SJSA1 (cell line): ENCODE measurements at regions not wholly inside any gene's neighbourhood (a gene's known extent, or its start where the extent isn't known, plus 50 kb on each side); places are given as distances from the start of the nearest gene placed in this dataset.
A peak's percentile ranks its signal among the peaks of the same experiment; 100 is the strongest.

Experiments used
- DNase-seq, 2 experiments: peaks; one replicate each; pipeline ENCODE4 v3.0.0-alpha.2; 2015 to 2020; ENCODE audit warnings: low spot score in 2 of 2, low read depth in 1 of 2
- H3K27ac ChIP-seq: fragments of 250-450 bp; sonication (Bioruptor Pico); 2 replicates; pipeline ENCODE4 v1.5.1; 2020; ENCODE audit warnings: mild to moderate bottlenecking, moderate library complexity
- H3K27me3 ChIP-seq: fragments of 250-450 bp; sonication (Bioruptor Pico); replicated peaks from 2 replicates; pipeline ENCODE4 v1.5.1; 2020; ENCODE audit warnings: mild to moderate bottlenecking, moderate library complexity
- H3K36me3 ChIP-seq: fragments of 250-450 bp; sonication (Bioruptor Pico); 2 replicates; pipeline ENCODE4 v1.5.1; 2020; ENCODE audit warnings: mild to moderate bottlenecking
- H3K4me1 ChIP-seq: fragments of 250-450 bp; sonication (Bioruptor Pico); replicated peaks from 2 replicates; pipeline ENCODE4 v1.6.1; 2021; ENCODE audit warnings: mild to moderate bottlenecking
- H3K4me3 ChIP-seq: fragments of 250-450 bp; sonication (Bioruptor Pico); 2 replicates; pipeline ENCODE4 v1.5.1; 2020; ENCODE audit warnings: mild to moderate bottlenecking
- H3K9me3 ChIP-seq: fragments of 250-450 bp; sonication (Bioruptor Pico); replicated peaks from 2 replicates; pipeline ENCODE4 v1.5.1; 2020; ENCODE audit warnings: mild to moderate bottlenecking

DNA sequence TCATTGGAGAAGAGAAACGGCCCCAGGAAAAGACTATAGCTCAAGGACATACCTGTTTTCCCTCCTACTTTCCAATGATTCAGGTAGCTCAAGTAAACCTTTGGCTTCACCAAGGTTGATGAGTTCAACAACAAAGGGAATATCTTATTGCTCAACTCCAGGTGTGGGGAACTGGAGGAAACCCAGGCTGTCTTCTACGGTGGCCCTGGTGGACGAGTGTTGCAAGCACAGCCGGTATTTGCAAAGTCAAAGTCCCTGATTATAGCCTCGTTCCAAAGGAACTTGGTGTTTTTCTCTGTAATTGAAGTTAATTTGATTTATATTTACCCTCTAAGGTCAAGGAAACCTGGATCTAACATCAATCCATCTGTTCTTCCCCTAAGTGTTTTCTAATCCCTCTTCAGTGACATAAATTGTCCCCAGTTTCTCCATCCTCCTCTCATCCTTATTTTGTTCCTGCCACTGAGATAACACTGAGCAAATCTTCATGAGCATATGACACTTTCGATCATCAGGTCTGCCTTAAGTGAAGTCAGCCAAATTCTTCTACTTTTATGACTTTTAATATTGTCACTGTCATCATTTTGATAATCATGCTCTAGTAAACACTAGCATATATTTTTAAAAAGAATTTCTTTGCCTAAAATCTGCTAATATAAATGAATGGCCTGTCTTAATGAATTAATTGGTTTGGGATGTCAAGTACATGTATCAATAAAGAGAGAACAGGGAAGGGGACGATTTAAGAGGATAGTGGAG is 174.6 kb upstream of the TBX3 start:
- H3K4me3 ChIP-seq = no peak overlapping the region

DNA sequence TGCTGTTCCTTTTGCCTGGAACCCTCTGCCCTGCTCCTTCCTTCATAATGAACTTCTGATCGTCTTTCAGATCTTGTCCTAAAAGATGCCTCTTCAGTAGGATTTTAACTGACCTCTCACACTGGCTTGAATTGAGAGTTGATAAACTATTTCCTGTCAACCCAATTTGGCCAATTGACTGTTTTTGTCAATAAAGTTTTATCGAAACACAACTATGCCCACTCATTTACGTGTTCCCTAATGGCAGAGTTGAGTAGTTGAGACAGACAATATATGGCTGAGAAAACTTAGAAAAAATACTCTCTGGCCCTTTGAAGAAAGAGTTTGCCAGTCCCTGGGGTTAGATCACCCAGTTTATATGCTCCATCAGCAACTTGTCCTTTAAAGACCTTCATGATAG is 171.7 kb upstream of the TBX3 start:
- no peaks in the 10 kb centered on the region for H3K4me1 ChIP-seq
- H3K27me3 ChIP-seq = no peaks in the 10 kb centered on the region
- H3K27ac ChIP-seq = no peak overlapping the region
- no peaks in the 10 kb centered on the region for H3K36me3 ChIP-seq
- no peaks in the 10 kb centered on the region for H3K9me3 ChIP-seq
- no peak for DNase-seq
- no peak overlapping the region for H3K4me3 ChIP-seq

More for the DNA sequence above, 174.6 kb upstream of the TBX3 start:
- DNase-seq = no peak
- Histone ChIP-seq H3K27me3 (no peaks in the 10 kb centered on the region), H3K27ac (no peak overlapping the region), H3K9me3 (no peaks in the 10 kb centered on the region), H3K4me1 (no peaks in the 10 kb centered on the region), H3K36me3 (no peaks in the 10 kb centered on the region)

DNA sequence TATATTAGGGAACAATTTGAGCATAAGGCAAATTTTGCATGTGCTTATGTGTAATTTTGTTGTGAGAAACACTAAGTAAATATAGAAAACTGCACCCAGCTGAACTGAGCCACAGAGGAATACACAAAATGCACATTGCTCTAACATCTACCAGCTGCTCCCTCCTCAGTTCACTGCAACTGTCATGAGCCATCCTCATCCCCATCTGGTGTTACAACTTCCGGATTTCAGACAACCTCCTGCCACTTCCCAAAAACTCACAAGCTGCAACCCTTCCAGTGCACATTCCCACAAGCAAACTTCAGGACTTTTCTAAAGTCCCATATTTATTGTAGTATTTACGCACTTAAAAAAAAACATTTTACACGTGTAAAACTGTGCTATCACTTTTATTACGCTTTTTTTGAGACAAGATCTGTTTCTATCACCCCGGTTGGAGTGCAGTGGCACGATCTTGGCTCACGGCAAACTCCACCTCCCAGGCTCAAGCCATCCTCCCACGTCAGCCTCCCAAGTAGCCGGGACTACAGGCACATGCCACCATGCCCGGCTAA is 169.1 kb upstream of the TBX3 start:
- Histone ChIP-seq H3K36me3 (no peaks in the 10 kb centered on the region), H3K9me3 (no peaks in the 10 kb centered on the region), H3K27ac (no peak overlapping the region), H3K4me3 (no peak overlapping the region), H3K27me3 (no peaks in the 10 kb centered on the region), H3K4me1 (peaks cover 8% of the 10 kb centered on the region; the same call in 1 of the 2 replicates)
- no peak for DNase-seq

DNA sequence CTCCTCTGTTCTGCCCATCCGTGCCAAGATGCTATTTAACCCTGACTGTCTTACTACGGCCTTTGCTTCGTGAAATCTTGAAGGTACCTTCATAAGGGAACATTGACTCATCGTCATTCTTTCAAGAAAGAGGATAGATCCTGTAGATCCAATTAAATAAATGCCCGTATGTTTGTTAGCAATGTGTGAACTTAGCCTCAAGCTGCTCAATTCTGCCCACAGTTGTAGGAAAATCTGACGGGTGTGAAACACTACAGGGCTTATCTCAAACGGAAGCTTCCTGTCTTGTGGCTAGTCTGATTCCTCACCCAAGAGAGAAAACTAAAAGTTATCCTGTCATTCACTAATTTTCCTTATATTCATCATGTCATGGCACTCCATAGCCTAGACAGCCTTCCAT is 168.0 kb upstream of the TBX3 start:
- peaks cover 12% of the 10 kb centered on the region; the same call in 1 of the 2 replicates for H3K4me1 ChIP-seq
- H3K4me3 ChIP-seq = no peak overlapping the region
- DNase-seq = no peak
- H3K27ac ChIP-seq = no peak overlapping the region
- no peaks in the 10 kb centered on the region for H3K27me3 ChIP-seq
- no peaks in the 10 kb centered on the region for H3K9me3 ChIP-seq
- H3K36me3 ChIP-seq = no peaks in the 10 kb centered on the region

DNA sequence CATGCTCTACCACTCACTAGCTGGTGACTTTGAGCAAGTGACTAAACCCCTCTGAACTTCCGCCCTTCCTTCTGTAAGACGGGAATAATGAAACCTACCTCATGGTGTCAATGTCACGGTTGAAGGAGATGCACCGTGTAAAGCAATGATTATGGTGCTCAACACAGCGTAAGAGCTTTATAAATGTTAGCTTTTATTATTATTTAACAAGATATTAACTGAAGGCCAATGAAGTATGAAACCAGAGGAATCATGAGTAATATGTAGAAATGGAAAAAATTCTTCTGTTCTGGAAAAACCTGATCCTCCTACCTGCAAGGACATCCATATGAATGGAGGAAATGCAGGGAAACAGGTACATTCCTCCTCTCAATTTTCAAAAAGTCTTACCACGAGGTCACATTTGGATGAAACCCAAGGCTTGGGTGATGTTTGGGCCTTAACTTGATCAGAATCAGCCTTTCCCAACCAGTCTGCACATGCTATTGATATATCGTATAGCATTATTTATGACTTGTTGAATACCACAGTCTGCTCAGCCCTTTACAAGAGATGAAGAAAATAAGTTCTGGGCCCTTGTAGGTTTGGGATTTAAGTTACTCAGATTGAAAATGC is 166.8 kb upstream of the TBX3 start:
- no peak overlapping the region for H3K27ac ChIP-seq
- H3K9me3 ChIP-seq = no peaks in the 10 kb centered on the region

DNA sequence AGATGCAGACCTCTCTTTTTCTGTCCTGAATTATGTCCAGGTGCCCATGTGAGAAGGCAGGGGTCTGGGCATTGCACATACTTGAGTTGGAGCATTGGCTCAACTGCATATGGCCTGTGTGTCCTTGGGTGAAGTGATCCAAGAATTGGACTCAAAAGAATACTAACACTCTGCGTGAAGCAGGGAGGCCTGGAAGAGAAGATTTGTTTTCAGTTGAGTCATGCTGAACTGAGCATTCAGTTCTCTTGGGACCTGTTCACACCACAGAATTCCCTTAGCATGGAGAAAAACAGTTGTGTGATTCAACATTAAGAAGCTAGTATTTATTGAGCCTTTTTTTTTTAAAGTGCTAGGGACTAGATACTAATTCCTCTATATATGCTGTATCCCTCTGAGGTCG is 164.7 kb upstream of the TBX3 start:
- Histone ChIP-seq H3K4me3 (no peak overlapping the region), H3K4me1 (peaks cover 12% of the 10 kb centered on the region; the same call in 1 of the 2 replicates), H3K9me3 (no peaks in the 10 kb centered on the region), H3K27ac (no peak overlapping the region), H3K36me3 (no peaks in the 10 kb centered on the region), H3K27me3 (no peaks in the 10 kb centered on the region)
- DNase-seq = peak in 1 of 2 experiments; percentile 35

More for the DNA sequence above, 166.8 kb upstream of the TBX3 start:
- no peaks in the 10 kb centered on the region for H3K27me3 ChIP-seq
- no peaks in the 10 kb centered on the region for H3K36me3 ChIP-seq
- no peak for DNase-seq
- peaks cover 12% of the 10 kb centered on the region; the same call in 1 of the 2 replicates for H3K4me1 ChIP-seq
- H3K4me3 ChIP-seq = no peak overlapping the region

DNA sequence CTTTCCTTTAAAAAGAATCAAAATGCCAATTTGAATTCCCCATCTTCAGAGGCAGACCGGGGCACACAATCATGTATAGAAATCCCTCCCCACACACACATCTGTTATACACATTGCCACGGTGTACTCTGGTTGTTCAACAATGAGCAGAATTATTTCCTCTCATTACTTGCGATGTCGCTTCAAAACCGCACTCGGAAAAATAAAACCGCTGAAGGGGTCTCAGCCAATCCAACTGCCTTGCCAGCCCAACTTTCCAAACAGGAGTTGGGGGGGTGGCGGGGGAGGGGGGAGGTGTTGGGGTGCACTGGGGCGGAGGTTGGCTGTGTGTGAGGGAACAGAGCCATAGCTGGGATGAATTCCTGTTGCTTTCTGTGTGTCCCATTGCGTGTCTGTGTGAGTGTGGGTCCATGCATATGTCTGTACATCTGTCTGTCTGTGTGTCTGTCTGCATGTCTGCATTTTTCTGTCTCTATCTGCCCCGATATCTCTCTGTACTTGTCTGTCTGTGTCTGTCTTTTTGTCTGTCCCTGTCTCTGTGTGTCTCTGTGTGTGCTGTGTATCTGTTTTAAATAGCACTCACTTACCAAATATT is 163.6 kb upstream of the TBX3 start:
- Histone ChIP-seq H3K27me3 (no peaks in the 10 kb centered on the region), H3K4me1 (peaks cover 12% of the 10 kb centered on the region; the same call in 1 of the 2 replicates), H3K36me3 (no peaks in the 10 kb centered on the region), H3K27ac (no peak overlapping the region), H3K9me3 (no peaks in the 10 kb centered on the region), H3K4me3 (no peak overlapping the region)
- DNase-seq = no peak

DNA sequence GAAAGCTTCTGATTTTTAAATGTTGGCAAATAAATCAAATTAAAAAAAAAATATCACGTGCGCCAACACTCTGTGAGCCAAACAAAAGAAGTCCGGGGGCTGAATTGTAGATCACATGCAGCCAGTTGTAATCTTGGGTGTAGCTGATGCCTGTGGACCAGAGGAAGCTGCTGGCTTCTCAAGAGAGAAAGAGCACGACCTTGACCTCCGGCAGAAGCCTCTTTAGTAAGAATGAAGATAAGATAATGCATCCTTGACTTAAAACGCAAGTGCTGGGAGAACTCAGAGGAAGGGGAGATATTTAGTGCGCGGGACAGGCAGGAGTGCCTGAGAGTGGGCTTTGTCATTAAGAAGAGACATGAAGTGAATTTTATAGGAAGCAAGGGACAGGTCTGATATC is 162.8 kb upstream of the TBX3 start:
- Histone ChIP-seq H3K27ac (no peak overlapping the region), H3K36me3 (no peaks in the 10 kb centered on the region), H3K9me3 (no peaks in the 10 kb centered on the region), H3K27me3 (no peaks in the 10 kb centered on the region), H3K4me3 (no peak overlapping the region), H3K4me1 (peaks cover 12% of the 10 kb centered on the region; the same call in 1 of the 2 replicates)
- no peak for DNase-seq

DNA sequence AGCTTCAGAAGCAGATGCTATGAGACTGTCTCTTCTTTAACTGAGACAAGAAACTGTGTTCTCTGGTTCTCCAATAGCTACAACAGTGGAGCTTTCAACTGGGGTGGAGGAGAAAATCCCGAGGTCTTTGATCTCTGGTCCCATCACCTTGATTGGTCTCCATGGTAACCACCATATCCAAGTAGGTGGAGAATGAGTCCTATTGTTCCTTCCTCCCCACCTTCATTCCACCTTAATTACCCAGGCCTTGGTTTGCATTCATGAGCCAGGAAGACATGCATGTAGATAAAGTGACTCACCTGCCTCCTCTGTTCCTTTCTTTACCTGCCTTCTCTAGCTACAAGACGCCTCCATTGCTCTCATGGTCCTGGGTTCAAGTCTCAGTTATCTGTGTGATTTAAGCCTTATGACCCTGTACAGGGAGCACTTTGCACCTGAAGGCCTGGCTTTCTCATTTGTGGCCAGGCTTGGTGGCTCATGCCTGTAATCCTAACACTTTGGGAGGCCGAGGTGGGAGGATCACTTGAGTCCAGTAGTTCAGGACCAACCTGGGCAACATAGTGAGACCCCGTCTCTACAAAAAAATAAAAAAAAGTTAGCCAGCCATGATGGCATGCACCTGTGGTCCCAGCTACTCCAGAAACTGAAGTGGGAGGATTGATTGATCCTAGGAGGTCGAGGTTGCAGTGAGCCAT is 157.7 kb upstream of the TBX3 start:
- H3K27ac ChIP-seq = no peak overlapping the region
- H3K27me3 ChIP-seq = no peaks in the 10 kb centered on the region
- H3K4me3 ChIP-seq = no peak overlapping the region
- H3K4me1 ChIP-seq = no peaks in the 10 kb centered on the region
- no peaks in the 10 kb centered on the region for H3K36me3 ChIP-seq
- H3K9me3 ChIP-seq = no peaks in the 10 kb centered on the region
- DNase-seq = no peak

DNA sequence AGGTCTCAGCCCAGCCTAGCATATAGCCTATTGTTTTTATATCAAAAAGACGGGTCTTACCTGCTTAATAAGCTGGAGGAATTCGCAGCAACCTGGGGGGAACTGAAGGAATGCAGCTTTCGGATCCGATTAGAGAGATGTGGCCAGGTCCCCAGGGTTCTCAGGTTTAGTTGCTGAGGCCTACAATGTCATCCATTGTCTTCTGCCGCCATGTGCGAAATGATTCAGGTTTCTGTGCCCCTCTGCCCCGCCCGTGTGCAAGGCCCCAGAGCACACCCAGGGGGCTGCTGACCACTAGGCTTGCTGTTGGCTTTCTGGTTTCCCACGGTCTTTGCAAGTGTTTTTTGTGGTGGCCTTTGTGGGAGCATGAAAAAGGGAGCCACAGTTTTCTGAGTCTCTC is 154.5 kb upstream of the TBX3 start:
- Histone ChIP-seq H3K36me3 (no peaks in the 10 kb centered on the region; the same call in 1 of the 2 replicates), H3K9me3 (peaks cover 8% of the 10 kb centered on the region), H3K27me3 (no peaks in the 10 kb centered on the region), H3K27ac (no peak overlapping the region), H3K4me3 (no peak overlapping the region), H3K4me1 (peaks cover 23% of the 10 kb centered on the region)
- DNase-seq = no peak

DNA sequence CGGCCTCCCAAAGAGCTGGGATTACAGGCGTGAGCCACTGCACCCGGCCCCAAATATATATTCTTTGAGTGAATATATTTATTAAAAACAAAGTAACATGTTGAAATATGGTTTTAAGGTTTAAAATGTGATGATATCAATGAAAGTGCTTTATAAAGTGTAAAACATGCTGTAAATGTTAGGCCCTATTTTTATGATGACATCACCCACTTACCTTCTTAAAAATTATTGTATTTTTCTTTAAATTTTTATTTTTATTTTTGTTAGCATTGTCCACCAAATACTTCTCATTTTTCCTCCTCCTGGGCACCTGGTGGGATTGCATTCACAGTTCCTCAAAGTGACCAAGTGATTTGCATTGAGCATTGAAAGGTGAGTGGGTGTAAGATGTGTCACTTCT is 152.6 kb upstream of the TBX3 start:
- DNase-seq = no peak

DNA sequence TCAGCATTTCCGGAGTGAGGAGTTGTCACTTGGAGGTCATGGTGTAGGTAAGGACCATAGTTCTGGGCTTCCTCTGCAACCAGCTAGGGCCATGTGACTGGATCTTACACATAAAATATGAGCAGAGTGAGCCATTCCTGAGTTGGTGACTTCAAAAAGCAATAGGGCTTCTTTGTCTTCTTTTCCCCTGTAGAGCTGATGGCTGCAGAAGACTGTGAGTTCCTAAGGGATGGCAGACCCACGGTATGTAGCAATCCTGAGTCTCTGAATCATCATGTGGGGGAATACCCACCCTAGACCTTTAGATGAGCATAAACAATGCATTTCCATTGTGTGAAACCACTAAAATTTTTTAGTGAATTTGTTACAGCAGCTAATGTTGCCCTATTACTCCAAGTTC is 151.1 kb upstream of the TBX3 start:
- Histone ChIP-seq H3K4me1 (peaks cover 25% of the 10 kb centered on the region), H3K9me3 (peaks cover 8% of the 10 kb centered on the region), H3K27ac (peak overlapping the region; percentile 99), H3K36me3 (no peaks in the 10 kb centered on the region; the same call in 1 of the 2 replicates), H3K27me3 (no peaks in the 10 kb centered on the region), H3K4me3 (no peak overlapping the region)
- peak; percentile 65 to 88 for DNase-seq

More for the DNA sequence above, 152.6 kb upstream of the TBX3 start:
- H3K36me3 ChIP-seq = no peaks in the 10 kb centered on the region; the same call in 1 of the 2 replicates
- peaks cover 8% of the 10 kb centered on the region for H3K9me3 ChIP-seq
- H3K27ac ChIP-seq = no peak overlapping the region
- H3K27me3 ChIP-seq = no peaks in the 10 kb centered on the region
- no peak overlapping the region for H3K4me3 ChIP-seq
- H3K4me1 ChIP-seq = peaks cover 25% of the 10 kb centered on the region

DNA sequence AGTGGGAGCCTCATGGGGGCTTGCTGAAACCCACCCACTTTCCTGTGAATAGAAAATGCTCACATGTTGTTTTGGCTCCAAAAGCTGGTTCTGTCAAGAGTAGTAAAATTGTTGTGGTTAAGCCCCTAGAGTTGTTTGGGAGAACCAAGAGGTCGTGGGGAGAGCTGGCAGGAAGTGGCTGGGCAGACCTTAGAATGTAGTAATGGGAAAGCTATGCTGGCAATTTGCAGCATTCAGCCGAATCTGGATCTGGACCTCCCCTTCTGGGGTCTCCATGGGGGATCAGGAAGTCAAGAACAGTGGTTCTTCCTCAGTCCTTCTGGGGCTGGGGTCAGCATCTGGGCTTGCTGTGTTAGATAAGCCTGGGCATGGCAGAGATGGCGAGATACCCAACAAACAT is 150.6 kb upstream of the TBX3 start:
- Histone ChIP-seq H3K4me1 (peaks cover 25% of the 10 kb centered on the region), H3K9me3 (peaks cover 8% of the 10 kb centered on the region), H3K27ac (peak overlapping the region; percentile 99), H3K27me3 (no peaks in the 10 kb centered on the region), H3K36me3 (no peaks in the 10 kb centered on the region; the same call in 1 of the 2 replicates), H3K4me3 (no peak overlapping the region)
- peak; percentile 83 to 87 for DNase-seq
